SK-N-SH (cell line): ENCODE measurements at regions not wholly inside any gene's neighbourhood (a gene's known extent, or its start where the extent isn't known, plus 50 kb on each side); places are given as distances from the start of the nearest gene placed in this dataset.
A peak's percentile ranks its signal among the peaks of the same experiment; 100 is the strongest.
"Not testable (repeated sequence)": the region's sequence is repeated elsewhere in the genome, so short reads cannot be mapped to it uniquely, and the experiment has no call there.

Experiments used
- CTCF ChIA-PET: fragments of 300-600, 350-600 bp; formaldehyde crosslinking; extraction: SDS; loops from one replicate; lab custom pipeline; 2021; lab: Yijun Ruan, JAX
- POLR2A ChIA-PET: fragments of 350-600 bp; sonication (Branson Sonifier 250); formaldehyde crosslinking; extraction: SDS; loops from one replicate; lab custom pipeline; 2020; ENCODE audit warnings: antibody characterized with exemption, inconsistent platforms; lab: Yijun Ruan, JAX
- DNase-seq: peaks from one replicate; pipeline ENCODE4 v3.0.0; 2012
- H2AFZ ChIP-seq: fragments of 200-600 bp; sonication (generic); 2 replicates; pipeline ENCODE4 v1.8.1; 2016; ENCODE audit warnings: antibody characterized with exemption, mild to moderate bottlenecking, low read depth
- H3F3A ChIP-seq: fragments of 200-600 bp; sonication (generic); replicated peaks from 2 replicates; pipeline ENCODE3; 2016; ENCODE audit warnings: antibody characterized with exemption, mild to moderate bottlenecking; ENCODE audit not compliant: insufficient read depth
- H3K27ac ChIP-seq, 2 experiments: fragments of 200-500 bp in 1 of 2; fragments of 200-600 bp in 1 of 2; sonication (Bioruptor generic) in 1 of 2; sonication (generic), shearing (Covaris generic) in 1 of 2; 2 replicates each; pipeline versions ENCODE4 v1.5.1 to v1.6.1; 2014 to 2016; ENCODE audit warnings: low read depth in 2 of 2, inconsistent platforms in 1 of 2, low read length in 1 of 2, mild to moderate bottlenecking in 1 of 2, mixed read lengths in 1 of 2
- H3K27me3 ChIP-seq: fragments of 200-600 bp; sonication (generic), shearing (Covaris generic); 2 replicates; pipeline ENCODE4 v1.6.1; 2016; ENCODE audit warnings: mixed run types; ENCODE audit not compliant: insufficient read depth
- H3K36me3 ChIP-seq, 2 experiments: fragments of 200-500 bp in 1 of 2; fragments of 200-600 bp in 1 of 2; sonication (Bioruptor generic) in 1 of 2; sonication (generic) in 1 of 2; replicated peaks in 1 of 2; 2 replicates each; pipeline versions ENCODE3 to v1.5.1; 2014 to 2016; ENCODE audit warnings: low read length in 1 of 2, mild to moderate bottlenecking in 1 of 2; ENCODE audit not compliant: insufficient read depth in 2 of 2, control insufficient read depth in 1 of 2
- H3K4me1 ChIP-seq, 2 experiments: fragments of 200-500 bp in 1 of 2; fragments of 200-600 bp in 1 of 2; sonication (Bioruptor generic) in 1 of 2; sonication (generic), shearing (Covaris generic) in 1 of 2; 2 replicates each; pipeline versions ENCODE4 v1.5.1 to v1.6.1; 2014 to 2016; ENCODE audit warnings: low read depth in 1 of 2, low read length in 1 of 2, mixed run types in 1 of 2; ENCODE audit not compliant: insufficient read depth in 2 of 2, control insufficient read depth in 1 of 2
- H3K4me2 ChIP-seq: fragments of 200-600 bp; sonication (generic), shearing (Covaris generic); 2 replicates; pipeline ENCODE4 v1.6.1; 2017; ENCODE audit warnings: mixed run types
- H3K4me3 ChIP-seq, 2 experiments: fragments of 200-500 bp in 1 of 2; fragments of 200-600 bp in 1 of 2; sonication (Bioruptor generic) in 1 of 2; sonication (generic), shearing (Covaris generic) in 1 of 2; 2 replicates each; pipeline versions ENCODE4 v1.5.1 to v1.8.1; 2014 to 2016; ENCODE audit warnings: low read depth in 2 of 2, inconsistent platforms in 1 of 2, low read length in 1 of 2, mild to moderate bottlenecking in 1 of 2, mixed read lengths in 1 of 2, moderate library complexity in 1 of 2
- H3K79me2 ChIP-seq: fragments of 200-600 bp; sonication (generic); 2 replicates; pipeline ENCODE4 v1.8.1; 2017; ENCODE audit warnings: mild to moderate bottlenecking; ENCODE audit not compliant: insufficient read depth
- H3K9ac ChIP-seq: fragments of 200-600 bp; sonication (generic); 2 replicates; pipeline ENCODE4 v1.6.1; 2017; ENCODE audit warnings: mixed run types
- H3K9me2 ChIP-seq: fragments of 200-600 bp; sonication (generic); 2 replicates; pipeline ENCODE4 v1.6.1; 2017; ENCODE audit warnings: mixed run types
- H3K9me3 ChIP-seq: fragments of 200-600 bp; sonication (generic); 2 replicates; pipeline ENCODE4 v1.6.1; 2017; ENCODE audit warnings: mixed run types, mild to moderate bottlenecking, moderate library complexity
- H4K20me1 ChIP-seq: fragments of 200-600 bp; sonication (generic); 2 replicates; pipeline ENCODE4 v1.6.1; 2017; ENCODE audit warnings: mild to moderate bottlenecking, mixed run types; ENCODE audit not compliant: insufficient read depth
- FOXJ3 ChIP-seq: sonication (generic); formaldehyde crosslinking; IDR thresholded peaks from 2 replicates; pipeline ENCODE4 v1.5.1; 2020; ENCODE audit warnings: mild to moderate bottlenecking, missing genetic modification reagents
- GATA2 ChIP-seq: sonication (generic); formaldehyde crosslinking; IDR thresholded peaks from 2 replicates; pipeline ENCODE4 v1.5.0; 2020; ENCODE audit warnings: mild to moderate bottlenecking, missing genetic modification reagents
- WGBS: methylation state at CpG from one replicate; pipeline ENCODE4 v1.1.6; 2017; ENCODE audit warnings: low lambda C conversion rate; 5-methylcytosine and 5-hydroxymethylcytosine counted together
- TF ChIP-seq, protein P1 (sequence below): IDR thresholded peaks from 2 replicates; pipeline ENCODE4 v1.4.0; 2012; ENCODE audit warnings: low read depth, borderline replicate concordance
- TF ChIP-seq, protein P2 (sequence below): IDR thresholded peaks from 2 replicates; pipeline ENCODE4 v1.4.0; 2012; ENCODE audit warnings: low read depth, borderline replicate concordance

DNA sequence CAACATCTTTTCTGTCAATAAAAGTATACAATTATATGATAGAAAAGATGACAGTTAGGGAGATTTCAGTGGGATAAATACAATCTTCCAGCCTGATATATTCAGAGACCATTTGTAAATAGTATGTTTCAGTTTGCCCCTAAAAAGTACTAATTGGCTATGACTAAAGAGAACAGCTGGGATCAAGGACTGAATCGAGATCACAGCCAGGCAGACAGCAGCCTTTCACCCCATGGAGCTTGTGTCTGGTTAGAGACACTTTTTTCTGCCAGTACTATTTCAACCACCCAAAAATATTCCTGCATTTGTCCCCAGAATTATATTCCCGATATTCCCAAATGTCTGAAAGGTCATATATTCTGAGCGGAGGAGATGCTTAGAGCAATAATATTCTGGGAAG lies 577.3 kb upstream of the TLE4 start:
- Histone ChIP-seq H3K4me2 (no peak overlapping the region), H3K4me1 (peaks cover 0 to 12% of the 10 kb centered on the region in 2 experiments; a peak in 1 of 4 replicates), H3K4me3 (no peak overlapping the region)

DNA sequence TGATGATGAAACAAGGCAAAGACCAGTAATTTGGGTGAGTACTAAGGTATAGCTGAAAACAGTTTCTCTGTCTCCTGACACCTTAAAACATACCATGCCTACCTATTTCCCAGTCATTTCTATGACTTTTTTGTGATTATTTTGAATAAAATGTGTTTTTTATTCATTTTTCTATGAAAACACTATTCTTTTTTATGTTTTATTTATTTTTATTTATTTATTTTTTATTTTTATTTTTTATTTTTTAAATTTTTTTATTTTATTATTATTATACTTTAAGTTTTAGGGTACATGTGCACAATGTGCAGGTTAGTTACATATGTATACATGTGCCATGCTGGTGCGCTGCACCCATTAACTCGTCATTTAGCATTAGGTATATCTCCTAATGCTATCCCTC lies 576.8 kb upstream of the TLE4 start:
- H3K36me3 ChIP-seq, H3K4me2 ChIP-seq, H3K27ac ChIP-seq, H3K27me3 ChIP-seq, H3K9ac ChIP-seq, H4K20me1 ChIP-seq, H3K79me2 ChIP-seq, H3K9me3 ChIP-seq, H3K9me2 ChIP-seq, H3K4me3 ChIP-seq, H3F3A ChIP-seq, DNase-seq, CTCF ChIA-PET, POLR2A ChIA-PET: not testable (repeated sequence)
- Histone ChIP-seq H3K4me1 (peaks cover 0 to 12% of the 10 kb centered on the region in 2 experiments; a peak in 1 of 4 replicates), H2AFZ (peak overlapping the region; percentile 38; the same call in 1 of the 2 replicates)
- 89% methylated on average over 2 of the region's 2 CpGs for WGBS

More for the DNA sequence above, 577.3 kb upstream of the TLE4 start:
- Histone ChIP-seq H4K20me1 (no peaks in the 10 kb centered on the region), H3F3A (peaks cover 5% of the 10 kb centered on the region), H3K27me3 (no peaks in the 10 kb centered on the region), H3K9me3 (peaks cover 7% of the 10 kb centered on the region; the same call in 1 of the 2 replicates), H3K36me3 (peaks cover 0 to 5% of the 10 kb centered on the region in 2 experiments), H2AFZ (peak overlapping the region; percentile 38), H3K9ac (no peak overlapping the region), H3K9me2 (no peaks in the 10 kb centered on the region; the same call in 1 of the 2 replicates), H3K79me2 (no peaks in the 10 kb centered on the region), H3K27ac (no peak overlapping the region)
- TF ChIP-seq, protein P1, sequence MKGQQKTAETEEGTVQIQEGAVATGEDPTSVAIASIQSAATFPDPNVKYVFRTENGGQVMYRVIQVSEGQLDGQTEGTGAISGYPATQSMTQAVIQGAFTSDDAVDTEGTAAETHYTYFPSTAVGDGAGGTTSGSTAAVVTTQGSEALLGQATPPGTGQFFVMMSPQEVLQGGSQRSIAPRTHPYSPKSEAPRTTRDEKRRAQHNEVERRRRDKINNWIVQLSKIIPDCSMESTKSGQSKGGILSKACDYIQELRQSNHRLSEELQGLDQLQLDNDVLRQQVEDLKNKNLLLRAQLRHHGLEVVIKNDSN, result no peak
- ChIA-PET POLR2A (no interaction called here), CTCF (no interaction called here)
- no peak for DNase-seq
- 93% methylated on average over 3 of the region's 3 CpGs for WGBS

DNA sequence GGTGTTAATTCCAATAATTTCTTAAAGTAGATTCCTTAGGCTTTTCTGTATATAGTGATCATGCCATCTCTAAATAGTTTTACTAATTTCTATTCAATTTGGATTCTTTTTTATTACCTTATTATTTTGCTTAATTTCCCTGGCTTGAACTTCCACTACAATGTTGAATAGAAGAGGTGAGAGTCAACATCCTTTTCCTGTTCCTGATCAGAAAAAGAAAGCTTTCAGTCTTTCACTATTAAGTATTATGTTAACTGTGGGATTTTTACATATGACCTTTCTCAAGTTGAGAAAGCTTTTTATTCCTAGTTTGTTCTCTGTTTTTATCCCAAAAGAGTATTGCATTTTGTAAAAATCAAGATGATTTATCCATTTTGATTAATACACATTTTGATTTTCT lies 574.5 kb upstream of the TLE4 start:
- POLR2A ChIA-PET, result no interaction called here

More for the DNA sequence above, 574.5 kb upstream of the TLE4 start:
- CTCF ChIA-PET, result no interaction called here
- Histone ChIP-seq H3K9ac (no peak overlapping the region), H3K4me3 (no peak overlapping the region), H3K36me3 (peaks cover 0 to 8% of the 10 kb centered on the region in 2 experiments), H3K4me1 (peaks cover 0 to 9% of the 10 kb centered on the region in 2 experiments; a peak in 1 of 4 replicates), H4K20me1 (no peaks in the 10 kb centered on the region), H3K4me2 (no peak overlapping the region), H3F3A (no peaks in the 10 kb centered on the region), H3K27ac (no peak overlapping the region), H2AFZ (no peak overlapping the region), H3K9me2 (no peaks in the 10 kb centered on the region; the same call in 1 of the 2 replicates), H3K9me3 (peaks cover 7% of the 10 kb centered on the region; the same call in 1 of the 2 replicates), H3K27me3 (no peaks in the 10 kb centered on the region), H3K79me2 (no peaks in the 10 kb centered on the region)
- TF ChIP-seq, protein P2, sequence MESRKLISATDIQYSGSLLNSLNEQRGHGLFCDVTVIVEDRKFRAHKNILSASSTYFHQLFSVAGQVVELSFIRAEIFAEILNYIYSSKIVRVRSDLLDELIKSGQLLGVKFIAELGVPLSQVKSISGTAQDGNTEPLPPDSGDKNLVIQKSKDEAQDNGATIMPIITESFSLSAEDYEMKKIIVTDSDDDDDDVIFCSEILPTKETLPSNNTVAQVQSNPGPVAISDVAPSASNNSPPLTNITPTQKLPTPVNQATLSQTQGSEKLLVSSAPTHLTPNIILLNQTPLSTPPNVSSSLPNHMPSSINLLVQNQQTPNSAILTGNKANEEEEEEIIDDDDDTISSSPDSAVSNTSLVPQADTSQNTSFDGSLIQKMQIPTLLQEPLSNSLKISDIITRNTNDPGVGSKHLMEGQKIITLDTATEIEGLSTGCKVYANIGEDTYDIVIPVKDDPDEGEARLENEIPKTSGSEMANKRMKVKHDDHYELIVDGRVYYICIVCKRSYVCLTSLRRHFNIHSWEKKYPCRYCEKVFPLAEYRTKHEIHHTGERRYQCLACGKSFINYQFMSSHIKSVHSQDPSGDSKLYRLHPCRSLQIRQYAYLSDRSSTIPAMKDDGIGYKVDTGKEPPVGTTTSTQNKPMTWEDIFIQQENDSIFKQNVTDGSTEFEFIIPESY, result no peak
- TF ChIP-seq FOXJ3 (CRISPR knock-in tag) (no peak), GATA2 (CRISPR knock-in tag) (no peak)
- DNase-seq, result no peak
